ENCODE measurements at regions not wholly inside any gene's neighbourhood (a gene's known extent, or its start where the extent isn't known, plus 50 kb on each side); places are given as distances from the start of the nearest gene placed in this dataset.
A peak's percentile ranks its signal among the peaks of the same experiment; 100 is the strongest.
"Not testable (repeated sequence)": the region's sequence is repeated elsewhere in the genome, so short reads cannot be mapped to it uniquely, and the experiment has no call there.

DNA sequence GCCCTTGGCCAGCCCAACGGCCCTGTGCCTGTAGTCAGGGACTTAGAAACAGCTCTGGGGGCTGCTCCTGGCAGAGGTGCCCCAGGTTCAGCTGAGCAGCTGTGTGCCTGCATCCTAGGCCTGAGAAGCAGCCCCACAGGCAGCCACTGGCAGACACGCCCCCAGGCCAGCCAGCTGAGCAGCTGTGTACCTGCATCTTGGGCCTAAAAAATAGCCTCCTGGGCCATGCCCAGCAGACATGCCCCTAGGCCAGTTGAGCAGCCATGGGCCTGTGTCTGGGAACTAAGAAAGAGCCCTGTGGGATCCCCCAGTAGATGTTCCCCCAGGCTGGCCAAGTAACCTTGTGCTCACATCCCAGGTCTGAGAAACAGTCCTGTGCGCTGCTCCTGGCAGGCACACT, 64.0 kb downstream of the TBR1 start:
- DNase-seq (ENCODE audit: low read depth in 2 of 3, low spot score in 2 of 3): no peak

DNA sequence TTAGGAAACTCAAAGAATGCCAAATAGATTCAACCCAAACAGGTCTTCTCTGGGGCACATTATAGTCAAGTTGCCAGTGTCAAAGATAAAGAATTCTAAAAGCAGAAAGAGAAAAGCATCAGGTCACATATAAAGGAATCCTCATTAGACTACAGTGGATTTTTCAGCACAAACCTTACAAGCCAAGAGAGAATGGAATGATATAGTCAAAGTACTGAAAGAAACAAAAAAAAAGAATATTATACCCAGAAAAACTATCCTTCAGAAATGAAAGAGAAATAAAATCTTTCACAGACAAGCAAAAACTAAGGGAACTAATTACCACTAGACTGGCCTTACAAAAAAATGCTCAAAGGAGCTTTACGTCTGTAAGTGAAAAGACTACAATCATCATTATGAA, 65.5 kb downstream of the TBR1 start:
- DNase-seq (ENCODE audit: low read depth in 2 of 3, low spot score in 2 of 3): no peak

DNA sequence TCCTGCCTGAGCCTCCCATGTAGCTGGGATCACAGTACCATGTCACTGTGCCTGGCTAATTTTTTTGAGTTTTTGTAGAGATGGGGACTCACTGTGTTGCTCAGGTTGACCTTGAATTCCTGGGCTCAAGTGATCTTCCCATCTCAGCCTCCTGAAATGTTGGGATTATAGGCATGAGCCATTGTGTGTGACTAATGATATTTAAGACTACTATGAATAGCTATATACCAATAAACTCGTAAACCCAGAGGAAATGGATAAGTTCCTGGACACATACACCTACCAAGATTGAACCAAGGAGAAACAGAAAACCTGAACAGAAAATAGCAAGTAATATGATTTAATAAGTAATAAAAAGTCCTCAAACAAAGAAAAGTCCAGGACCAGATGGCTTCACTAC, 68.0 kb downstream of the TBR1 start:
- DNase-seq (ENCODE audit: low read depth in 2 of 3, low spot score in 2 of 3): no peak

DNA sequence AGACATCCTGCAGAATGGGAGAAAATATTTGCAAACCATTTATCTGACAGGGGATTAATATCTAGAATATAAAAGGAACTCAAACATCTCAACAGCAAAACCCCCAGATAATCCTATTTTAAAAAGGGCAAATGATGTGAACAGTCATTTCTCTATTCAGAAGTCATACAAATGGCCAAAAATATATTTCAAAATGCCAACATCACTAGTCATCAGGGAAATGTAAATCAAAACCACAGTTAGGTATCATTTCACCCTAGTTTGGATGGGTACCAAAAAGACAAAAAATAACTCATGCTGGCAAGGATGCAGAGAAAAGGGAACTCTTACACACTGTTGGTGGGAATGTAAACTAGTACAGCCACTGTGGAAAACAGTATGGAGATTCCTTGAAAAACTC, 70.0 kb downstream of the TBR1 start:
- DNase-seq (ENCODE audit: low read depth in 2 of 3, low spot score in 2 of 3): no peak

DNA sequence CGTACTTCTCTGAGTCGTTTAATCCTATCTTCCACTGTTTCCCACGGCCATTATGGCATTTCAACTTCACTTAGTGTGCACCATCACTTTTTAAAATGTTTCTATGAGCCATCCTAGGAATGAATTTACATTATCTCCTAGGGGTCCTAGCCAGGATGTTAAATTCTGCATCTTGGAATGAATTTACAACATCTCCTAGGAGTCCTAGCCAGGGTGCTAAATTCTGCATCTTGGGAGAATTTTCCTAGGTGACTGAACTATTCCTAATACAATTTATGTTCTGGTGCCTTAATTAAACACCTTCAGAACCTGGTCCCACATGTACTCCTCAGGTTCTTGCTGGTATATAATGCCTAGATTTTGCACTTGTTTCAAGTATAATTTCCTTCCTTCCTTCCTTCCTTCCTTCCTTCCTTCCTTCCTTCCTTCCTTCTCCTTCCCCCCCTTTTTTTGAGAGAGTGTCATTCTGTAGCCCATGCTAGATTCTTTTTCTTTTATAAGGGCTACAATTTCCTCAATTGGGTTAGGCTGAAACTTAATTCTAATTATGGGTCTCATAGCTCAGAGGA, 72.1 kb downstream of the TBR1 start:
- DNase-seq (ENCODE audit: low read depth in 2 of 3, low spot score in 2 of 3): no peak

DNA sequence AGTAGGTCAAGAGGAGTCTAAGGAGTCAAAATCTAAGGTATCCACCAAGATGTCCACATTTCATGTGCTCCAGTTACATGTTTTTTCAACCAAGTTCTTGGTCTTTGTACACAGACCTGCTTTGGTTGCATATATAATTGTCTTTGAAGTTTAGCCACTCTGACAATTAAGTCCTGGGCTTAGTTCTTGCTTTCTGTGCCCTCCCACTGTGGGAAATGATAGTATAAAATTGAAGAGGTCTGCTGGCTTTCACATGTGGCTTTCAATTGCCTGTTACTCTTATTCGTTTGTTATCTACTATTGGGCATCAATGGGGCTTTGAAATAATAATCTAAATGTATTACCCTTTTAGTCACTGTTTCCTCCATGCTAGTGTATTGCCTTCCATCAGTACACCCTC, 72.8 kb downstream of the TBR1 start:
- no peak for DNase-seq (ENCODE audit: low read depth in 2 of 3, low spot score in 2 of 3)

DNA sequence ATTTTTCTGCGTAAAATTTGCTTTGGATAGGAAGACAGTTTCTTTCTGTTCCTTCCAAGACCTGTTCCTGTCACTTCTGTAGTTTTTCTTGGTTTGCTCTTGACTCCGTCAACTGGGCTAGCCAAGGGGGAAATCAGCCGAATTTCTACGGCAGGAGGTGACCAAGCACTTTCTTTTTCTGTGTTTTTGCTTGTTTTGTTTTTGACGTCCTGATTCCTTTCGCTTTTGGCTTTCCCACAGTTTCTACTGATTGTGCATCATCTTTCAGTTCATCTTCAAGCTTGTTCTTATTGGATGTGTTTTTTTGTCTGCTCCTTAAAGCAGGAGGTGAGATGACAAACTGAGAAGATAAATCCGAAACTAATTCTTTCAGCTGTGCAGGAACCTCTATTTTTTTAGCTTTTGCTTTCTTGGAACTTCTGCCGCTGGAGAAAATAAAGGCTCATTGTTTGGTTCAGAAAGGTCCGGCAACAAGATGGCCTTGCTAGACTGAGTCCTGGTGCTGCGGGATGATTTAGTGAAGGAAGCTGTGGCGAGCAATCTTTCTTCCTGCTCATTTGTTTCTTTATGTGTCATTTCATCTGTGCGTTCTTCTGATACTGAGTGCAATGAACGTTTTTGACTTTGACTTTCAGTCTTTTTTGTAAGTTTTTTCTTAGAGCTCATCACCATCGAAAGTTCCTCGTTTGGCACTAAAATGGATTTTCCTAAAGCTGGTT, 85.0 kb downstream of the TBR1 start:
- DNase-seq (ENCODE audit: low read depth in 2 of 3, low spot score in 2 of 3): peak in 2 of 3 donors; percentile 41 to 73

DNA sequence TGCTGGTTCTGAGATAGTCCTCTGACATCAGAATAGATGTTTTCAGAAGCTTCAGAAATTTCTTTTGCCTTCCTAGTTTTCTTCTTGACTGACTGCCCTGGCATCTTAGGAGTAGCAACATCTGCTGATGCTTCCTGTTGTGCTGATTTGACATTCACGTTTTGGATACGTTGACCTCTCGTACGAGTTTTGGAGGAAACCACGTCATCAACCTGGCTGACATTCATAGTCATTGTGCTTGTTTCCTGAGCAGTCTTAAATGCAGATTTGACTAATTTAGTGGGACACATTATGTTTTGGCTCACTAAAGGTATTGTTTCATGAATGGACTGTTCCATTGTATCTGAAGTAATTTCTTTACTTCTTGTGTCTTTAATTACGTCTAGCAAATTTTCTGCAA, 86.2 kb downstream of the TBR1 start:
- not testable (repeated sequence) for DNase-seq (ENCODE audit: low read depth in 2 of 3, low spot score in 2 of 3)

DNA sequence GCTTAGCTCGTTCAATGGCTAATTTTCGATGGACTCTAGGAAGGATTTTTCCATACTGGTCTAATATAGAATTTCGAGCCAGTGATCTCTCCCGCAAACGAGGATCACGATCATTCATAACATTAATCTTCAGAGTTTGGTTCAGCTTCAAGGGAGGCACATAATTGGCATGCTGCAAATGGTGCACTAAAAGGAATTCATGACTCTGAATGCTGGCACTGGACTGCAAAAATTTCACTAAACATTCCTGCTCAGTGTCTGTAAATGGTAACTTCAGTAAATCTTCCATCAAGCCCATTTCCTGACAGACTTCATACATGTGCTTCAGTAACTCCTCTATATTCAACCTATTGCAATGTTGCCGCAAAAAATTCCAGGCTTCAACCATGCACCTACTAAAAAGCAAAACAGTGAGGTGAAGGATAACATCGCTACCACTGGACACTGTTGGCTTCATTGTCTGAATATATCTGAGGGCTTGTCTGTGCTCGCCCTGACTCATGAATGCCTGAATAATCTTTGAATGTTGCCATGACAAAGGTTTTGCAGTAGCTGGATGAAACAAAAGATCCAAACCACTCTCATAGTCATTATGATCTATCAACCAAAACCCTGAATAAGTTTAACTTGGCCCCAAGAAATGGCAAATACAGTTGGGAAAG, 88.7 kb downstream of the TBR1 start:
- not testable (repeated sequence) for DNase-seq (ENCODE audit: low read depth in 2 of 3, low spot score in 2 of 3)

DNA sequence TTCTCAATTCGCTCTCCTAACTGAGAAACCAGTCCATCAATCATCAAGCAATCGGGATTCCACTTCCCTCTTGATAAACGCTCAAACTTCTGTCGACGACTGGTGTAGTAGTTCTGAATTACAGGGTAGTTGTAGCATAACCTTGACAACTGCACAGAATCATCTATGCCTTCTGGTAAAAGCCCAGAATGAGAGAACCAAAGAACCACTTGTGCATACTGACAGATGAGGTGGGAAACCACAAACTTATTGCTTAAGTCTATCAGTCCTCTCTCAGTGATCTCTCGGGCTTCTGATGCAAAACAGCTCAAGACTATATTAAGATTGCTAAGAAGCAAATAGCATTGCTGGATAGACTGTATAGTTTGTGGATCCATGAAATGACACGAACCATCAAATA, 89.4 kb downstream of the TBR1 start:
- not testable (repeated sequence) for DNase-seq (ENCODE audit: low read depth in 2 of 3, low spot score in 2 of 3)

DNA sequence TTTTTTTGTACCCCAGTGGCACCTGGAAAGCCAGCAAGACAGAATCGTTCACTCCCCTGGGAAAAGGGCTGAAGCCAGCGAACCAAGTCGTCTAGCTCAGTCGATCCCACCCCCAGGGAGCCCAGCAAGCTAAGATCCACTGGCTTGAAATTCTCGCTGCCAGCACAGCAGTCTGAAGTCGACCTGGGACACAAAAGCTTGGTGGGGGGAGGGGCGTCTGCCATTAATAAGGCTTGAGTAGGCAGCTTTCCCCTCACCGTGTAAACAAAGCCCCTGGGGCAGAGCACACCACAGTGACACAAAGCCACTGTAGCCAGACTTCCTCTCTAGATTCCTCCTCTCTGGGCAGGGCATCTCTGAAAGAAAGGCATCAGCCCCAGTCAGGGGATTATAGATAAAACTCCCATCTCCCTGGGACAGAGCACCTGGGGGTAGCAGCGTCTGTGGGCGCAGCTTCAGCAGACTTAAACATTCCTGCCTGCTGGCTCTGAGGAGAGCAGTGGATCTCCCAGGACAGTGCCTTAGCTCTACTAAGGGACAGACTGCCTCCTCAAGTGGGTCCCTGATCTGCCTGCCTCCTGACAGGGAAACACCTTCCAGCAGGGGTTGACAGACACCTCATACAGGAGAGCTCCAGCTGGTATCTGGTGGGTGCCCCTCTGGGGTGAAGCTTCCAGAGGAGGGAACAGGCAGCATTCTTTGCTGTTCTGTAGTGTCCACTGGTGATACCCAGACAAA, 97.4 kb downstream of the TBR1 start:
- DNase-seq (ENCODE audit: low read depth in 2 of 3, low spot score in 2 of 3): not testable (repeated sequence)

DNA sequence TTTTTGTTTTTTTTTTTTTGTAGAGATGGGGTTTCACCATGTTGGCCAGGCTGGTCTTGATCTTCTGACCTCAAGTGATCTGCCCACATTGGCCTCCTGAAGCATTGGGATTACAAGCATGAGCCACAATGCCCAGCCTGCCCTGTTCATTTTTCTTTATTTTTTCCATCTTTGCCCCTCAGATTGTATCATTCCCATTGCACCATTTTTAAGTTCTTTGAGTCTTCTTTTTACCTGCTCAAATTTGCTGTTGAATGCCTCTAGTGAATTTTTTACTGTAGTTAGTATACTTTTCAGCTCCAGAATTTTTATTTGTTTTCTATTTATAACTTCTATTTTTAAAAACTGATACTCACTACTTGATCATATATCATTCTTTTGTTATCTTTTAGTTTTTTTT, 101.4 kb upstream of the SLC4A10 start:
- DNase-seq (ENCODE audit: low read depth in 2 of 3, low spot score in 2 of 3): no peak

DNA sequence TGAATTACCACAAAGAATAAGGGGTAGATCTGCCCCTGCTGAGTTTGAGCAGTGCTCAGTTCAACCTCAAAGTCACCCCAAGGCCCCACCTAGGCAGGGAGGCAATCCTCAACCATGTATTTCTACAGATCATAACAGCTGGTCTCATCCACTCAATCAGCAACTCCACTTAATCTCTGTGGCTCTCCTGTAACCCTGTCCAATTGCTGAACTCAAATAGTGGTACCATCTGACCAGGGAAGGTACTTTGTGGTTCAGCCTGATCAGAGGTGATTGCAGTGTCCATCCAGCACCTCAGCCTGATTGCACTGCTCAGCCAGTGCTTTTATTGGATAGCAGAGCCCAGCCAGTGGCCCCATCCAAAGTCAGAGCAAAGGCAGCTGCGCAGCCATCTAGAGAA, 91.0 kb upstream of the SLC4A10 start:
- DNase-seq (ENCODE audit: low read depth in 2 of 3, low spot score in 2 of 3): no peak

DNA sequence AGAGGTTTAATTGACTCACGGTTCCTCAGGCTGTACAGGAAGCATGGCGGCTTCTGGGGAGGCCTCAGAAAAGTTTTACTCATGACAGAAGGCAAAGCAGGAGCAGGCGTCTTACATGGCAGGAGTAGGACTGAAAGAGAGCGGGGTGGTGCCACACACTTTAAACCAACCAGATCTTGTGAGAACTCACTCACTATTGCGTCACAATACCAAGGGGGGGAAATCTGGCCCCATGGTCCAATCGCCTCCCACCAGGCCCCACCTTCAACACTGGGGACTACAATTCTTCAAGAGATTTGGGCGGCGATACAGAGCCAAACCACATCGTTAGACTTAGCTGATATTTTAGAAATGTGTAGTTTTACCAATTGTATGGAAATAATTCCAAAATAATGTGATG, 77.6 kb upstream of the SLC4A10 start:
- no peak for DNase-seq (ENCODE audit: low read depth in 2 of 3, low spot score in 2 of 3)

DNA sequence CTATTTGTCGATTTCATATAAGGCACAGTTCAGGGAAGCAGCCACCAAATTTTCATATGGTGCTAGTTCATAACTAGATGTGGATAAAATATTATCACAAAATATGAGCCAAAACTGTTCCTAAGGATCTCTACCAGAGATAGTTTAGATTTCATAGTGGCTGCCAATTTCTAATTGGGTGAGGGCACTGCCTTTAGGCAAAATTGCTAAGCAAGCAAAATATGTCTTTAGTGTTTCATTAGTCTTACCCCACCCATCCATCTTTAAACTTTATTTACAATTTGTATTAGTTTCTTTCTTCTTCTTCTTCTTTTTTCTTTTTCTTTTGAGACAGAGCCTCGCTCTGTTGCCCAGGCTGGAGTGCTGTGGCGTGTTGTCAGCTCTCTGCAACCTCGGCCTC, 77.1 kb upstream of the SLC4A10 start:
- no peak for DNase-seq (ENCODE audit: low read depth in 2 of 3, low spot score in 2 of 3)

DNA sequence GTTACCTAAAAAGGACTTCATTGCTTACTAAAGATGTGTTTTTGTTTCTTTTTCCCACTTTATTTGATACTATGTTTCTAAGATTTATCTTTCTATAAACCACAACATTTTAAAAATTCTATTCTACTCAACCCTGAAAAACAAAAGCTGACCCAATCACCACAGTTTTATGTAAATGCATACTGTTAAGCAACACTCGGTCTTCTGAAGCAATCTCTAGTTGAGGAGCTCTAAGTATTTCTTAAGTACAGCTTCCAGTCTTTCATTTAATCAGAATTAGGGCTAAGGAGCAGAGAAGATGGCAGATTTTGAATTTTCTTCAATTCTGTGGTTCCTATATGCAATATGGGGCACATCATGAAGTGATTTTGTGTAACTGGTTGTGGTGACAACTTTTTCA, 72.2 kb upstream of the SLC4A10 start:
- no peak for DNase-seq (ENCODE audit: low read depth in 2 of 3, low spot score in 2 of 3)

DNA sequence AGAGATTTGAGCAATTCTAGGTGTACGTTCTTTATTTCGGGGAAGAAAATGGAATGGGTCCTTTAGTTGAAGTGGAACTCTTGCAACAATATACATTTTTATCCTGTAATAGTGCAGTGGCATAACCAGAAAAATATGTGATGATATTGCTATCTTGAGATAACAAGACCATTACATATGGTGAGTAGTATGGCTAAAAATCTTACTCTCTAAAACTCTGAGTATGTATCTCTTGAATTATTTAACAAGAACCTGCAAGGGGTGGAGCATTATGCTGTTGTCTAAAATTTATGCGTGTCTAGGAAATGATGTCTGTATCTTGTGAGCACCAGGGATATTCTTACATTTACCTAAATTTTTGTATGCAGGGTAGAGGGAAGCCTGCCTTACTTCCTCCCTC, 68.4 kb upstream of the SLC4A10 start:
- DNase-seq (ENCODE audit: low read depth in 2 of 3, low spot score in 2 of 3): no peak

DNA sequence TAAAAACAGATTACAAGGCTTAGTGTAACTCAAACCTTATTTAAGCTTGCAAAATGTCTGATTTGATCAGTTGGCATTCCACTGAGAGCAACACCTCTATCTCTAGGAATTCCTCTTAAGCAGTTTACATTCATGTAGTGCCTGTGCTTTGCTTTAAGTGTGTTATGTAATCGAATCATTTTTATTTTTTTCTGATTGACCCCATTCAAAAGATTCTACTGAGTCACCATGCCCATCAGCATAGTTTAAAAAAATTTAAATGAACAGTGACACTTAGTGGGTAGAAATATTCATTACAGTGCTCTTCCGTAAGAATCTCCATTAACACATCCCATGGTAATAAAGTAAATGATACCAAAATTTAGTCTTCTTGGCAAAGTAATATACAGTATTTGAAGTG, 67.8 kb upstream of the SLC4A10 start:
- DNase-seq (ENCODE audit: low read depth in 2 of 3, low spot score in 2 of 3): no peak

DNA sequence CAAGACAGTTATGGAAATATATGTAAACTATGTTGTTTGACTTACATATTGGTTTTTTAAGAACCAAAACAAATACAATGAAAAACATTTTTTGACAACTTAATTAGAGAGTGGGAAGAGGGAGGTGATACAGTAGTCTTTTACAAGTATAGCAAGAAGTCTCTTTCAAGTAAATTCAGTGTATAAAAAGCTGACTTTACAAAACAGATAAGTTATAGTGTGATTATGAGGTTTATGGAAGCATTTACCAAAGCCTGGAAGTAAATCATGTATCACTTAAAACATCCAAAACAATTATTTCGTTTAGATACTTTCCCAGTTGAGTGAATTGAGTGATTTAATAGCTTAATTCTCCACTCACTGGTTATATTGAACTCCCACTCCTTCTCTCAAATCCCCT, 66.7 kb upstream of the SLC4A10 start:
- no peak for DNase-seq (ENCODE audit: low read depth in 2 of 3, low spot score in 2 of 3)

DNA sequence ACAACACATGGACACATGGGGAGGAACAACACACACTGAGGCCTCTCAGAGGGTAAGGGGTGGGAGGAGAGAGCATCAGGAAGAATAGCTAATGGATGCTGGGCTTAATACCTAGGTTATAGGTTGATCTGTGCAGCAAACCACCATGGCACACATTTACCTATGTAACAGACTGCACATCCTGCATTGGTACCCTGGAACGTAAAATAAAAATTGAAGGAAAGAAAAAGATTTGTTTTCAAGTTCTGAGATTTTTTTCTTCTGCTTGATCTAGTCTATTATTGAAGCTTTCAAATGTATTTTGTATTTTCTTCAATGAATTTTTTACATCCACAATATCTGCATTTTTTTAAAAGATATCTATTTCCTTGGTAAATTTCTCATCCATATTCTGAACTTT, 59.3 kb upstream of the SLC4A10 start:
- DNase-seq (ENCODE audit: low read depth in 2 of 3, low spot score in 2 of 3): no peak

DNA sequence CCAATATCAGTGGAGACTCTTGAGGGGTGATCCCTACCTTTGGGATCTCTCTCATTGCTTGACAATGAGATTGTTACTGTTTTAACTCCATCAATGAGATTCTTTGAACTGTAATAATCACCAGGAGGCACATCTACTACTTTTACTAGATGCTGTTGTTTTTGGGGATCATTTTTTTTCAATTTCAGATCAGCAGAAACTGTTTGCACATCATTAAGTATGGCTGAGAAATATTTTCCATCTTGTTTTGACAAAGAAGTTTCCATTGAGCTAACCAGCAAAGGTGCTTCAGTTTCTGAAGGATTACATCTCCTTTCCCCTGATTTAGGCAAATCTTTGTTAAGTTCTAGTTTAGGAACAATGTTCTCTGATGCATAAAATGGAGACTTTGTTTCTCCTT, 54.8 kb upstream of the SLC4A10 start:
- DNase-seq (ENCODE audit: low read depth in 2 of 3, low spot score in 2 of 3): no peak

All from hematopoietic multipotent progenitor cell (in vitro differentiated cells).